ENCODE measurements at regions not wholly inside any gene's neighbourhood (a gene's known extent, or its start where the extent isn't known, plus 50 kb on each side); places are given as distances from the start of the nearest gene placed in this dataset.
"Not testable (repeated sequence)": the region's sequence is repeated elsewhere in the genome, so short reads cannot be mapped to it uniquely, and the experiment has no call there.

DNA sequence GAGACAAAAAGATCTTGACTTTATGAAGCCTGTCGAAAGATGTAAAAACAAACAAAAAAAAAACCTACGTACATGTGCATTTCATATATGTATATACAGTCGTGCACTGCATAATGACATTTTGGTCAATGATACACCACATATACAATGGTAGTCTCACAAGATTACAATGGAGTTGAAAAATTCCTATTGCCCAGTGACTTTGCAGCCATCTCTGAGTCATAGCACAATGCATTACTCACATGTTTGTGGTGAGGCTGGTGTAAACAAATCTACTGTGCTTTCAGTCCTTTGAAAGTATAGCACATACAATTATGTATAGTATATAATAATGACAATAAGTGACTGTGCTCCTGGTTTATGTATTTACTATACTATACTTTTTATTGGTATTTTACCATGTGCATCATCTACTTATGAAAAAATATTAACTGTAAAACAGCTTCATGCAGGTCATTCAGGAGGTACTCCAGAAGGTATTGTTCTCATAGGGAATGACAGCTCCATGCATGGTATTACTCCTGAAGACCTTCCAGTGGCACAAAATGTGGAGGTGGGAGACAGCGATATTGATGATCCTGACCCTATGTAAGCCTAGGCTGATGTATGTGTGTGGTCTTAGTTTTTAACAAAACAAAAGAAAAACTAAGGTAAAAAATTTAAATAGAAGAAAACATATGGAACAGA is 73.7 kb upstream of the FST start:
- Mint-ChIP-seq H3K27me3 (peaks cover 0 to 4% of the 10 kb centered on the region in 2 donors), H3K36me3 (no peaks in the 10 kb centered on the region), H3K9me3 (peaks cover 0 to 4% (median 1%) of the 10 kb centered on the region in 3 donors), H3K4me1 (peaks cover 6 to 12% (median 7%) of the 10 kb centered on the region in 3 donors), H3K27ac (no peak overlapping the region), H3K4me3 (no peak overlapping the region)
- H3K4me3 ChIP-seq (ENCODE audit: control insufficient read depth in 1 of 2, extremely low read depth in 1 of 2, low read length in 1 of 2): no peak overlapping the region
- WGBS (ENCODE audit: insufficient coverage): 100% methylated on average over 1 of the region's 4 CpGs
- DNase-seq (no peak), ATAC-seq (replicated peaks in 1 of 4) (no peak)
- no peaks in the 10 kb centered on the region for H3K4me1 ChIP-seq (ENCODE audit: control insufficient read depth in 1 of 2, extremely low read depth in 1 of 2, insufficient read depth in 2 of 2, low read length in 2 of 2)
- CTCF ChIA-PET: interaction anchor here in 1 of 2 donors (0.7 kb wide), 1 partner anchor 809 kb away, joined by 3 read pairs; no protein-coding TSS in a partner anchor
- no peaks in the 10 kb centered on the region for H3K36me3 ChIP-seq (ENCODE audit: control insufficient read depth in 2 of 2, extremely low read depth in 1 of 2, insufficient read depth in 1 of 2, low read length in 1 of 2)
- POLR2A ChIA-PET: no interaction called here
- H3K27me3 ChIP-seq (replicated peaks in 1 of 2; ENCODE audit: control insufficient read depth in 2 of 2, extremely low read depth in 1 of 2, insufficient read depth in 2 of 2, low read length in 1 of 2): no peaks in the 10 kb centered on the region
- H3K9me3 ChIP-seq: no peaks in the 10 kb centered on the region
- no peak overlapping the region for H3K27ac ChIP-seq (ENCODE audit: low read length)

DNA sequence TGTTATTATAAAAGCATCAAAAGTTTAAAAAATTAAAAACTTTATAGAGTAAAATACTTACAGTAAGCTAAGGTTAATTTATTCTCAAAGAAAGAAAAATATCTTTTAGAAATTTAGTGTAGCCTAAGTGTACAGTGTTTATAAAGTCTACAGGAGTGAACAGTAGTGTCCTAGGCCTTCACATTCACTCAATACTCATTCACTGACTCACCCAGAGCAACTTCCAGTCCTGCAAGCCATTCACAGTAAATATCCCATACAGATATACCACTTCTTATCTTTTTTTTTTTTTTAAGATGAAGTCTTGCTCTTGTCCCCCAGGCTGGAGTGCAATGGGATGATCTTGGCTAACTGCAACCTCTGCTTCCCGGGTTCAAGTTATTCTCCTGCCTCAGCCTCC is 73.1 kb upstream of the FST start:
- H3K36me3 Mint-ChIP-seq: no peaks in the 10 kb centered on the region
- DNase-seq (no peak), ATAC-seq (replicated peaks in 1 of 4) (no peak)
- no peak overlapping the region for H3K4me3 Mint-ChIP-seq
- Histone ChIP-seq H3K27ac (ENCODE audit: low read length) (no peak overlapping the region), H3K9me3 (no peaks in the 10 kb centered on the region), H3K27me3 (replicated peaks in 1 of 2; ENCODE audit: control insufficient read depth in 2 of 2, extremely low read depth in 1 of 2, insufficient read depth in 2 of 2, low read length in 1 of 2) (no peaks in the 10 kb centered on the region), H3K4me3 (ENCODE audit: control insufficient read depth in 1 of 2, extremely low read depth in 1 of 2, low read length in 1 of 2) (no peak overlapping the region), H3K4me1 (ENCODE audit: control insufficient read depth in 1 of 2, extremely low read depth in 1 of 2, insufficient read depth in 2 of 2, low read length in 2 of 2) (no peaks in the 10 kb centered on the region), H3K36me3 (ENCODE audit: control insufficient read depth in 2 of 2, extremely low read depth in 1 of 2, insufficient read depth in 1 of 2, low read length in 1 of 2) (no peaks in the 10 kb centered on the region)
- H3K9me3 Mint-ChIP-seq: peaks cover 0 to 4% (median 1%) of the 10 kb centered on the region in 3 donors
- POLR2A ChIA-PET: no interaction called here
- WGBS (ENCODE audit: insufficient coverage): 83% methylated on average over 1 of the region's 1 CpG
- H3K27ac Mint-ChIP-seq: no peak overlapping the region
- H3K27me3 Mint-ChIP-seq: no peaks in the 10 kb centered on the region
- CTCF ChIA-PET: interaction anchor here in 1 of 2 donors (0.7 kb wide), 1 partner anchor 809 kb away, joined by 3 read pairs; no protein-coding TSS in a partner anchor
- peaks cover 6 to 14% (median 7%) of the 10 kb centered on the region in 3 donors for H3K4me1 Mint-ChIP-seq

DNA sequence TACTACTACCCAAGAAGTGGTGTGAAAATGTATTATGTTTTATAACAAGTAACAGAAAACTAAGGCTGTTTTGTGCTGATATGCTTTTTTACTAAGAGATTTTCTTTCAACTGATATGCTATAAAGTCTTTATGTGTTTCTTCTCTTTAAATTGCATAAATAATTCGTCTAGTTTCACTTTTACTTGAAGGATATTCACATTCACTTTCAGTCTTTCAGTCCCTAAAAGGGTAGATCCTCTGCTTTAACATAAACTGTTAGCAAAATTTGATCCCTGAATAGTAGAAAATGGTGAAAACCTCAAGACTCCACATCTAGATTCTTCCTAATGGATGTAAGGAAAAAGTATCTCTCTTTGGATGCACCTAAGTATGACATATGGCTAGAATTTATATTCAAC is 69.0 kb upstream of the FST start:
- H3K27ac Mint-ChIP-seq: no peak overlapping the region
- Histone ChIP-seq H3K9me3 (no peaks in the 10 kb centered on the region), H3K4me1 (ENCODE audit: control insufficient read depth in 1 of 2, extremely low read depth in 1 of 2, insufficient read depth in 2 of 2, low read length in 2 of 2) (no peaks in the 10 kb centered on the region), H3K36me3 (ENCODE audit: control insufficient read depth in 2 of 2, extremely low read depth in 1 of 2, insufficient read depth in 1 of 2, low read length in 1 of 2) (no peaks in the 10 kb centered on the region), H3K27me3 (replicated peaks in 1 of 2; ENCODE audit: control insufficient read depth in 2 of 2, extremely low read depth in 1 of 2, insufficient read depth in 2 of 2, low read length in 1 of 2) (no peaks in the 10 kb centered on the region), H3K27ac (ENCODE audit: low read length) (no peak overlapping the region), H3K4me3 (ENCODE audit: control insufficient read depth in 1 of 2, extremely low read depth in 1 of 2, low read length in 1 of 2) (no peak overlapping the region)
- ChIA-PET POLR2A (no interaction called here), CTCF (no interaction called here)
- no peaks in the 10 kb centered on the region for H3K27me3 Mint-ChIP-seq
- H3K4me3 Mint-ChIP-seq: no peak overlapping the region
- DNase-seq (no peak), ATAC-seq (replicated peaks in 1 of 4) (no peak)
- peaks cover 0 to 7% (median 1%) of the 10 kb centered on the region in 3 donors for H3K9me3 Mint-ChIP-seq
- peaks cover 6 to 14% (median 7%) of the 10 kb centered on the region in 3 donors for H3K4me1 Mint-ChIP-seq
- WGBS (ENCODE audit: insufficient coverage): no CpG with 5 or more reads among the region's 1 CpG
- no peaks in the 10 kb centered on the region for H3K36me3 Mint-ChIP-seq

DNA sequence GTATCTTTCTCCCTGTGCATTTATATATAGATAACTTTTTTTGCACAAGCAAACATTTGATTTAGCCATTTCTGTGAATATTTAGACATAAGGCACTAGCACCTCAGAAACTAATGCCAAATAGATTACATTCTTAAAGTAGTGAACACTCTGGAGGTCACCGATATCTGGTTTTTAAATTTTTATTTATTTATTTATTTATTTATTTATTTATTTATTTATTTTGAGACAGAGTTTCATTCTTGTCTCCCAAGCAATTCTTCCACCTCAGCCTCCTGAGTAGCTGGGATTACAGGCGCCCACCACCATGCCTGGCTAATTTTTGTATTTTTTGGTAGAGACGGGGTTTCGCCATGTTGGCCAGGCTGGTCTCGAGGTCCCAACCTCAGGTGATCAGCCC is 67.9 kb upstream of the FST start:
- H3K4me1 ChIP-seq (ENCODE audit: control insufficient read depth in 1 of 2, extremely low read depth in 1 of 2, insufficient read depth in 2 of 2, low read length in 2 of 2); H3K4me3 ChIP-seq (ENCODE audit: control insufficient read depth in 1 of 2, extremely low read depth in 1 of 2, low read length in 1 of 2); H3K36me3 Mint-ChIP-seq; H3K27me3 ChIP-seq (replicated peaks in 1 of 2; ENCODE audit: control insufficient read depth in 2 of 2, extremely low read depth in 1 of 2, insufficient read depth in 2 of 2, low read length in 1 of 2); DNase-seq; POLR2A ChIA-PET; H3K36me3 ChIP-seq (ENCODE audit: control insufficient read depth in 2 of 2, extremely low read depth in 1 of 2, insufficient read depth in 1 of 2, low read length in 1 of 2); H3K27me3 Mint-ChIP-seq; H3K4me3 Mint-ChIP-seq; ATAC-seq (replicated peaks in 1 of 4); H3K9me3 Mint-ChIP-seq; H3K9me3 ChIP-seq; CTCF ChIA-PET; H3K27ac Mint-ChIP-seq; H3K27ac ChIP-seq (ENCODE audit: low read length): not testable (repeated sequence)
- no CpG with 5 or more reads among the region's 5 CpGs for WGBS (ENCODE audit: insufficient coverage)
- peaks cover 6 to 14% (median 7%) of the 10 kb centered on the region in 3 donors for H3K4me1 Mint-ChIP-seq

DNA sequence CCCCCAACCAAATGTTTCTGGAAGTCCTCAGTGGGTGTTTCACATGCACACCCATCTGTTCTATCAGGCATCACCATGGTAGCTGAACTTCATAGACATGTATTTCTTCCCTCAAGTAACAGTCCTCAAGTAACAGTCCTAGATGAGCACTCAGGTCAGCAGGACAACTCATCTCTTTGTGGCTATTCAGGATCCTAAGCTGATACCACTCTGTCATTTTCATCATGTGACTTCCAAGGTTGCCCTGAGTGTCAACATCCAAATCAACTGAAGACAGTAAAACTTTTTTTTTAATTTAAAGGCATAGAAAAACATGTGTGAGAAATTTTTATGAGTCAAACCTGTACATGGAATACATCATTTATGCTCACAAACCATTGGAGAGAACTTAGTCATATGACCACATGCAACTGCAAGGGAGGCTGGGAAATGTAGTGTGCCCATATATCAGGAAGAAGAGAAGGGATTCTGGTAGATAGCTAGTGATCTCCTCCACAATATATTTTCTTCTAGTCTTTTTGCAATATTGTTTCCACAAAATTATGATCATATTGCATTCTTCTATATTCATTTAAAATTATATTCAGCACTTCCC is 64.2 kb upstream of the FST start:
- no peak overlapping the region for H3K4me3 ChIP-seq (ENCODE audit: control insufficient read depth in 1 of 2, extremely low read depth in 1 of 2, low read length in 1 of 2)
- Mint-ChIP-seq H3K4me3 (no peak overlapping the region), H3K27ac (no peak overlapping the region), H3K9me3 (peaks cover 0 to 3% (median 0%) of the 10 kb centered on the region in 3 donors), H3K36me3 (no peaks in the 10 kb centered on the region), H3K4me1 (peaks cover 1 to 7% (median 2%) of the 10 kb centered on the region in 3 donors), H3K27me3 (peaks cover 5 to 6% of the 10 kb centered on the region in 2 donors)
- DNase-seq (no peak), ATAC-seq (replicated peaks in 1 of 4) (no peak)
- CTCF ChIA-PET: interaction anchor here in 1 of 2 donors (0.6 kb wide), 1 partner anchor 127 kb away, joined by 3 read pairs; no protein-coding TSS in a partner anchor
- no peaks in the 10 kb centered on the region for H3K4me1 ChIP-seq (ENCODE audit: control insufficient read depth in 1 of 2, extremely low read depth in 1 of 2, insufficient read depth in 2 of 2, low read length in 2 of 2)
- no peaks in the 10 kb centered on the region for H3K27me3 ChIP-seq (replicated peaks in 1 of 2; ENCODE audit: control insufficient read depth in 2 of 2, extremely low read depth in 1 of 2, insufficient read depth in 2 of 2, low read length in 1 of 2)
- H3K36me3 ChIP-seq (ENCODE audit: control insufficient read depth in 2 of 2, extremely low read depth in 1 of 2, insufficient read depth in 1 of 2, low read length in 1 of 2): no peaks in the 10 kb centered on the region
- H3K27ac ChIP-seq (ENCODE audit: low read length): no peak overlapping the region
- POLR2A ChIA-PET: no interaction called here
- no peaks in the 10 kb centered on the region for H3K9me3 ChIP-seq

DNA sequence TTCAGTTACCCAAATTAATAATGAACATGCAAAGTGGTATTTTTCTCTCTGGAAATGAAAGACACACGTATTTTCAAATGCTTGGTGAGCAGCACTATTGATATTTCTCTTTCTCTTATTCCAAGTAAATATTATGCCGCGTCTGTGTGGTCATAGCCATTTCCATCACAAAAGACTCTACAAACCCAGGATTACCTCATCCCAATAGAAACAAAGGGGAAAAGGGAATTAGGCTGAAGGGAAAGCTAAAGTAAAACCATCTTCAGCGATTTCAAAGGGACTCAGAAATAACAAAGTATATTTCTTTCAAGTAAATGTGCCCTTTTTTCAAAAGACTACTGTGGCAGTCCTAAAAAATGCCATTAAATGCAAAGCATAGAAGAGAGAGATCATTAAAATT is 62.0 kb upstream of the FST start:
- no CpG with 5 or more reads among the region's 4 CpGs for WGBS (ENCODE audit: insufficient coverage)
- ATAC-seq (replicated peaks in 1 of 4) (no peak), DNase-seq (no peak)
- Histone ChIP-seq H3K27ac (ENCODE audit: low read length) (no peak overlapping the region), H3K36me3 (ENCODE audit: control insufficient read depth in 2 of 2, extremely low read depth in 1 of 2, insufficient read depth in 1 of 2, low read length in 1 of 2) (no peaks in the 10 kb centered on the region), H3K4me3 (ENCODE audit: control insufficient read depth in 1 of 2, extremely low read depth in 1 of 2, low read length in 1 of 2) (no peak overlapping the region), H3K4me1 (ENCODE audit: control insufficient read depth in 1 of 2, extremely low read depth in 1 of 2, insufficient read depth in 2 of 2, low read length in 2 of 2) (no peaks in the 10 kb centered on the region), H3K27me3 (replicated peaks in 1 of 2; ENCODE audit: control insufficient read depth in 2 of 2, extremely low read depth in 1 of 2, insufficient read depth in 2 of 2, low read length in 1 of 2) (no peaks in the 10 kb centered on the region), H3K9me3 (no peaks in the 10 kb centered on the region)
- Mint-ChIP-seq H3K4me3 (no peak overlapping the region), H3K36me3 (no peaks in the 10 kb centered on the region), H3K27me3 (peaks cover 8 to 14% of the 10 kb centered on the region in 2 donors), H3K9me3 (peaks cover 0 to 3% (median 0%) of the 10 kb centered on the region in 3 donors), H3K4me1 (no peaks in the 10 kb centered on the region), H3K27ac (no peak overlapping the region)
- ChIA-PET POLR2A (no interaction called here), CTCF (no interaction called here)

Measured in T-cell (primary cell).